IPS-20b (cell line): ENCODE measurements at regions not wholly inside any gene's neighbourhood (a gene's known extent, or its start where the extent isn't known, plus 50 kb on each side); places are given as distances from the start of the nearest gene placed in this dataset.

Experiments
- H3K27ac ChIP-seq: one replicate; pipeline ENCODE4 v1.5.1; 2013; ENCODE audit warnings: low read length
- H3K27me3 ChIP-seq: 2 replicates; pipeline ENCODE4 v1.6.1; 2013; ENCODE audit warnings: mild to moderate bottlenecking, low read length, inconsistent platforms; ENCODE audit not compliant: insufficient read depth
- H3K36me3 ChIP-seq: 2 replicates; pipeline ENCODE4 v1.6.1; 2013; ENCODE audit warnings: low read depth, mild to moderate bottlenecking, inconsistent platforms, low read length, moderate library complexity; ENCODE audit not compliant: insufficient read depth
- H3K4me1 ChIP-seq: 2 replicates; pipeline ENCODE4 v1.6.1; 2013; ENCODE audit warnings: mild to moderate bottlenecking, control low read depth, inconsistent platforms, low read length, moderate library complexity; ENCODE audit not compliant: insufficient read depth
- H3K4me3 ChIP-seq: 2 replicates; pipeline ENCODE4 v1.5.1; 2013; ENCODE audit warnings: mild to moderate bottlenecking, low read length, inconsistent platforms
- H3K9ac ChIP-seq: 2 replicates; pipeline ENCODE4 v1.6.1; 2013; ENCODE audit warnings: low read depth, mild to moderate bottlenecking, inconsistent platforms, low read length, moderate library complexity
- H3K9me3 ChIP-seq: 2 replicates; pipeline ENCODE4 v1.6.1; 2013; ENCODE audit warnings: mild to moderate bottlenecking, low read depth, low read length, inconsistent platforms; ENCODE audit not compliant: insufficient read depth

- Histone ChIP-seq H3K4me1 (no peaks in the 10 kb centered on the region), H3K9ac (no peak overlapping the region), H3K4me3 (no peak overlapping the region), H3K27me3 (no peaks in the 10 kb centered on the region), H3K9me3 (no peaks in the 10 kb centered on the region), H3K27ac (no peak overlapping the region), H3K36me3 (no peaks in the 10 kb centered on the region)
Observed at GRCh38 chr4:11042760-11043159, 358.2 kb upstream of the CLNK start.

DNA sequence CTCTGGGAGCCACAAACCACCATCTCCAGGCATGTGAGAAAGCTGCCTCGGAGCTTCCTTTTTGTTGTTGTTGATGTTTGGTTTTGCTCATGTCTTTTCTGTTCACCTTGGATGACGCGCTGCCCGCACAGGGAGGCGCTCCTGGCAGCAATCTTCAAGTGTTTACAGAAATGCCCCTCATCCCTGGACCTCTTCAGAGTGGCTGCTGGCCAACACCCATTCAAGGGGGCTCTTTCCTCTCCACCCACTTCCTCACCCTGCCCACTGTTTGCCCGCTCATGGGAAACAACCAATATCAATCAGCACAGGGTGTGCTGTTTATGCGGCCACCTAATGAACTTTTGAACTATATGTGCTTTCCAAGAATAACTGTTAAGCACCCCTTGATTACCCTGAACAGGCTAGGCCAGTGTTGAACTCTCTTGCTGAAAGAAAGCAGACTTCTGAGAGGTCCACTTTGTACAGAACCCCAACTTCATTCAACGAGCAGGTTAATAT is 355.1 kb upstream of the CLNK start:
- no peaks in the 10 kb centered on the region for H3K36me3 ChIP-seq
- no peak overlapping the region for H3K9ac ChIP-seq
- H3K9me3 ChIP-seq, result no peaks in the 10 kb centered on the region
- H3K4me1 ChIP-seq, result no peaks in the 10 kb centered on the region
- H3K27ac ChIP-seq, result no peak overlapping the region
- H3K4me3 ChIP-seq, result no peak overlapping the region
- no peaks in the 10 kb centered on the region for H3K27me3 ChIP-seq

DNA sequence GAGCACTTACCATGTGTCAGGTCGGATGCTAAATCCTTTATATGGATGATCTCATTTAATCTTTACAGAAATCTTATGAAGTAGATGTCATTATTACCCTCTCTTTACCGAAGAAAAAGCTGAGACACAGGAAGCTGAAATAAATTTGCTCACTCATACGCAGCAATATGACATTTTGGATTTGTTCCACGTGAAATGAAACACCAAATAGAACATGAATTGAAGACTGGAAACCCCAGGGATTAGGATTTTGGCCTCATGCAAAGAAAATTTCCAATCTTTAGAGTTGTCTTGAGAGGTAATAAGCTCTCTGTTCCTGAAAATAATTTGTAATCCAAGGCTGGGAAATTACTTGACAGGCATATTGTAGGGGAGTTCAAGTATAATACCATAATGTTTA is 354.4 kb upstream of the CLNK start:
- Histone ChIP-seq H3K4me3 (no peak overlapping the region), H3K9me3 (no peaks in the 10 kb centered on the region), H3K36me3 (no peaks in the 10 kb centered on the region), H3K4me1 (no peaks in the 10 kb centered on the region), H3K9ac (no peak overlapping the region), H3K27ac (no peak overlapping the region), H3K27me3 (no peaks in the 10 kb centered on the region)

DNA sequence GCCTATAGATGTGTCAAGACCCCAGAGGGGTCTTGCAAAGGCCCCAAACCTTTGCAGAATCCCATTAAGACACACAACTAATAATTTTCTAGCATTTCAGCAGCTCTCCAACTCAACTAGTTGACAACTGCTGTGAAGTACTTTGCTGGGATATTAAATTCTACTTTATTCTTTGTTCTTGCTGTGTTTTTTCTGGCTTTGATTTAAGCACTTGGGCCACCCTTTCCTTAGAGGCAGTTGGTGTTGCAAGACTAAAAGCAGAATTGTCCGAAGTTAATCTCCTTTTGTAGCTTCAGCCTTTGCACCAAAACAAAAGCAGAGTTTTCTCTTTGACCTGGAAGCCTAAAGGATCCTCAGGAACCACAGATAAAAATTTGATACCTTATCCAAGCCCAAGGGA is 353.1 kb upstream of the CLNK start:
- no peaks in the 10 kb centered on the region for H3K36me3 ChIP-seq
- H3K4me1 ChIP-seq, result no peaks in the 10 kb centered on the region
- H3K27ac ChIP-seq, result no peak overlapping the region
- no peak overlapping the region for H3K4me3 ChIP-seq
- no peaks in the 10 kb centered on the region for H3K9me3 ChIP-seq
- H3K9ac ChIP-seq, result no peak overlapping the region
- no peaks in the 10 kb centered on the region for H3K27me3 ChIP-seq

GRCh38 chr4:11028334-11028733 is 343.8 kb upstream of the CLNK start:
- no peaks in the 10 kb centered on the region for H3K4me1 ChIP-seq
- no peaks in the 10 kb centered on the region for H3K9me3 ChIP-seq
- no peak overlapping the region for H3K9ac ChIP-seq
- H3K4me3 ChIP-seq, result no peak overlapping the region
- no peak overlapping the region for H3K27ac ChIP-seq
- no peaks in the 10 kb centered on the region for H3K36me3 ChIP-seq
- no peaks in the 10 kb centered on the region for H3K27me3 ChIP-seq

- Histone ChIP-seq H3K4me3 (no peak overlapping the region), H3K9me3 (no peaks in the 10 kb centered on the region), H3K9ac (no peak overlapping the region), H3K27me3 (no peaks in the 10 kb centered on the region), H3K27ac (no peak overlapping the region), H3K4me1 (no peaks in the 10 kb centered on the region), H3K36me3 (no peaks in the 10 kb centered on the region)
Observed at GRCh38 chr4:11021333-11021732, 336.8 kb upstream of the CLNK start.

GRCh38 chr4:11019451-11020240 is 335.1 kb upstream of the CLNK start:
- no peaks in the 10 kb centered on the region for H3K36me3 ChIP-seq
- no peaks in the 10 kb centered on the region for H3K27me3 ChIP-seq
- H3K9me3 ChIP-seq, result no peaks in the 10 kb centered on the region
- H3K27ac ChIP-seq, result no peak overlapping the region
- H3K4me1 ChIP-seq, result no peaks in the 10 kb centered on the region
- H3K9ac ChIP-seq, result no peak overlapping the region
- H3K4me3 ChIP-seq, result no peak overlapping the region

- Histone ChIP-seq H3K9me3 (no peaks in the 10 kb centered on the region), H3K4me1 (no peaks in the 10 kb centered on the region), H3K36me3 (no peaks in the 10 kb centered on the region), H3K9ac (no peak overlapping the region), H3K27me3 (no peaks in the 10 kb centered on the region), H3K27ac (no peak overlapping the region), H3K4me3 (no peak overlapping the region)
Observed at GRCh38 chr4:11014199-11014598, 329.6 kb upstream of the CLNK start.

DNA sequence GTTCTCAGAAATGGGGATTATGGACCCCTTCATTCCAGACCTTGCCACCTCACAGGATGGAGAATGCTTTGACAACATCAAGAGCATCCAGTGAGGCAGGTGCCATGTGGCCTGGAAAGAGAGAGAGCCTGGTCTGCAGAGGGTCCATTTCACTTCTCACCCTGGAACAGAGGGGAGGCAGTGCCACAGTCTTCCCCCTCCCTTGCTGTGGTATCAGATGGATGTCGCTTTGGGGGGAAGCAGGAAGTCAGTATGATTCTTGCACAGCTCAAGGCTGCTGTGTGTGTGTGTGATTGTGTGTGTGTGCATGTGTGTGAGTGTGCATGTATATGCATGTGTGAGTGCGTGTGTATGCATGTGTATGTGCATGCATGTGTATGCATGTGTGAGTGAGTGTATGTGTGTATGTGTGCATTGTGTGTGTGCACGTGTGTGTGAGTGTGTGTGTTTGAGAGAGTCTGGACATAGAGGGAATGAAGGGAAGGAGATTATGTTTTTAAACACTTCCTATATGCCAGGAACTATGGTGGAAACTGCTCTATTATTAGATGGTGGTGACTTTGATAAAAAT is 328.6 kb upstream of the CLNK start:
- Histone ChIP-seq H3K9me3 (no peaks in the 10 kb centered on the region), H3K27me3 (no peaks in the 10 kb centered on the region), H3K4me1 (no peaks in the 10 kb centered on the region), H3K4me3 (no peak overlapping the region), H3K27ac (no peak overlapping the region), H3K9ac (no peak overlapping the region), H3K36me3 (no peaks in the 10 kb centered on the region)

DNA sequence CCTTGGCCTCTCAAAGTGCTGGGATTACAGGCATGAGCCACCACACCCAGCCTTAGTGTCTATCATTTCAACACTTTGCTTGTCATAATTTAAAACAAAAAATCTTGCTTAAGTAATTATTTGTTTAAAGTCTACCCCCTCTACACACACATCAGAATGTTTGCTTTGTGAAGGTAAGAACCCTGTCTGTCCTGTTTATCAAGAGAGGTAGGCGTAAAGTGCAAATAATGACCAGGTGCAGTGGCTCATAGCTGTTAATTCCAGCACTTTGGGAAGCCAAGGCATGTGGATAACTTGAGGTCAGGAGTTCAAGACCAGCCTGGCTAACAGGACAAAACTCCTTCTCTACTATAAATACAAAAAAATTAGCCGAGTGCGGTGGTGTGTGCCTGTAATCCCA is 326.7 kb upstream of the CLNK start:
- Histone ChIP-seq H3K4me1 (no peaks in the 10 kb centered on the region), H3K4me3 (no peak overlapping the region), H3K9me3 (no peaks in the 10 kb centered on the region), H3K27me3 (no peaks in the 10 kb centered on the region), H3K9ac (no peak overlapping the region), H3K27ac (no peak overlapping the region), H3K36me3 (no peaks in the 10 kb centered on the region)

DNA sequence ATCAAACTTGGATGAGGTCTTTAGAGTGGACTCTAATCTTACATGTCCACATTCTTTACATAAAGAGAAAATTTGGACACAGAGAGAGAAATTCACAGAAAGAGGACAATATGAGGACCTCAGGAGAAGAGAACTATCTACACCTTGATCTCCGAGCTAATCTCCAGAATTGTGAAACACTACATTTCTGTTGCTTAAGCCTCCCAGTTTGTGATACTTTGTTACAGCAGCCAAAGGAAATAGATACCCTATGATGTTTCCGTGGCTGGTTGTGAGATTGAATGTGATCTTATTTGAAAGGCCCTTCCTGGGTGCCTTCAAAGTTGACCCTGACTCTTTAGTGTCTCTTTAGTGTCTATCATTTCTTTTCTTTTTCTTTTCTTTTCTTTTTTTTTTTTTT is 326.1 kb upstream of the CLNK start:
- H3K4me3 ChIP-seq, result no peak overlapping the region
- no peaks in the 10 kb centered on the region for H3K36me3 ChIP-seq
- H3K9ac ChIP-seq, result no peak overlapping the region
- H3K9me3 ChIP-seq, result no peaks in the 10 kb centered on the region
- H3K27me3 ChIP-seq, result no peaks in the 10 kb centered on the region
- no peaks in the 10 kb centered on the region for H3K4me1 ChIP-seq
- no peak overlapping the region for H3K27ac ChIP-seq

DNA sequence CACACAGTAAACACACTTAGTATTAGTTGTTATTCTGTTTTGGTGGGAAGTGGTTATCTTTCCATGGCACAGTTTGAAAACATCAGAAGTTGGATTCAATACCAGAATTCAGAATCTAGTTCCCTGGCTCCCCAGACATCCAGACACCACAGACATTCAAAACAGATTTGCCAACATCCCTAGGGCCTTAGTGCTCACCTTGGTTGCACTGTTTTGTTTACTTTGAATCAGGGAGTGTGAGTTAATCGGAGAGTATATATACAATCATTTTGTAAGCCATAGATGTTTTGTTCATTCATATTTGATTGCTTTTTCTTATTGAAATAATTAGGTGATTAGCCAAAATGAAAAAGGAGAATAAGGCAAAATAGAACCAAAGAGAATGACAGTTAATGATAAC is 324.7 kb upstream of the CLNK start:
- H3K9me3 ChIP-seq, result no peaks in the 10 kb centered on the region
- H3K4me1 ChIP-seq, result no peaks in the 10 kb centered on the region
- no peak overlapping the region for H3K27ac ChIP-seq
- H3K9ac ChIP-seq, result no peak overlapping the region
- H3K4me3 ChIP-seq, result no peak overlapping the region
- no peaks in the 10 kb centered on the region for H3K36me3 ChIP-seq
- no peaks in the 10 kb centered on the region for H3K27me3 ChIP-seq
